Endothelial cell of umbilical vein (primary cell): ENCODE measurements at regions not wholly inside any gene's neighbourhood (a gene's known extent, or its start where the extent isn't known, plus 50 kb on each side); places are given as distances from the start of the nearest gene placed in this dataset.

Experiments used
- POLR2A ChIP-seq: IDR thresholded peaks from 2 replicates; pipeline ENCODE4 v1.6.1; 2012; ENCODE audit warnings: low read depth, mild to moderate bottlenecking, control low read depth, low read length
- POLR2AphosphoS5 ChIP-seq: IDR thresholded peaks from 2 replicates; pipeline ENCODE4 v1.6.1; 2012; ENCODE audit warnings: low read depth, mild to moderate bottlenecking, control low read depth, low read length, moderate library complexity; ENCODE audit not compliant: insufficient read depth
- TF ChIP-seq, protein P1 (sequence below), 2 donors: IDR thresholded peaks; 1 replicate in 1 of 2; 2 replicates in 1 of 2; pipeline ENCODE4 v1.5.1; 2011; ENCODE audit warnings: low read length in 2 of 2, mild to moderate bottlenecking in 2 of 2, moderate library complexity in 2 of 2, control low read depth in 1 of 2, inconsistent platforms in 1 of 2, low read depth in 1 of 2; ENCODE audit not compliant: insufficient read depth in 1 of 2; ENCODE audit errors: extremely low read depth in 1 of 2

DNA sequence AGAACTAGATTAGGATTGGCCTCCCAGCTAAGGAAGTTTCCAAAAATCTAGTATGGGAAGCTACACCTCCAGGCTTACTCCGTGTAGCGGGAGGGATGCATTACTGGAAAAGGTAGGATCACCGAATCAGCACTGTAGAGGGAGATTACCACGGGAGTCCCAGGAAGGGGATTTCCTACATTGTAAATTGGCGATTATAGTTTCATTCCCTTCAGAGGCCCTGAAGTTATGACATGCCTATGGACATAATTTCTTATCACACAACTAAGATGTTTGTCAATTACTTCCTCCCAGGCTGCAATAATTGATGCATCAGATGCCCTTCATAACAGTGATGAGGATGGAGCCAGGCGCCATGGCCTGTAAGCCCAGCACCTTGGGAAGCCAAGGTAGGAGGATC is 71.2 kb upstream of the NR4A3 start:
- no peak for TF ChIP-seq POLR2AphosphoS5
- TF ChIP-seq, protein P1, sequence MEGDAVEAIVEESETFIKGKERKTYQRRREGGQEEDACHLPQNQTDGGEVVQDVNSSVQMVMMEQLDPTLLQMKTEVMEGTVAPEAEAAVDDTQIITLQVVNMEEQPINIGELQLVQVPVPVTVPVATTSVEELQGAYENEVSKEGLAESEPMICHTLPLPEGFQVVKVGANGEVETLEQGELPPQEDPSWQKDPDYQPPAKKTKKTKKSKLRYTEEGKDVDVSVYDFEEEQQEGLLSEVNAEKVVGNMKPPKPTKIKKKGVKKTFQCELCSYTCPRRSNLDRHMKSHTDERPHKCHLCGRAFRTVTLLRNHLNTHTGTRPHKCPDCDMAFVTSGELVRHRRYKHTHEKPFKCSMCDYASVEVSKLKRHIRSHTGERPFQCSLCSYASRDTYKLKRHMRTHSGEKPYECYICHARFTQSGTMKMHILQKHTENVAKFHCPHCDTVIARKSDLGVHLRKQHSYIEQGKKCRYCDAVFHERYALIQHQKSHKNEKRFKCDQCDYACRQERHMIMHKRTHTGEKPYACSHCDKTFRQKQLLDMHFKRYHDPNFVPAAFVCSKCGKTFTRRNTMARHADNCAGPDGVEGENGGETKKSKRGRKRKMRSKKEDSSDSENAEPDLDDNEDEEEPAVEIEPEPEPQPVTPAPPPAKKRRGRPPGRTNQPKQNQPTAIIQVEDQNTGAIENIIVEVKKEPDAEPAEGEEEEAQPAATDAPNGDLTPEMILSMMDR (IDR thresholded peaks at IDR 0.05; ENCODE audit: extremely low read depth in 1 of 2, insufficient read depth in 1 of 2, low read depth in 1 of 2, low read length in 2 of 2): no peak
- no peak for TF ChIP-seq POLR2A
